Fibroblast of lung (primary cell): ENCODE measurements at regions not wholly inside any gene's neighbourhood (a gene's known extent, or its start where the extent isn't known, plus 50 kb on each side); places are given as distances from the start of the nearest gene placed in this dataset.
"Not testable (repeated sequence)": the region's sequence is repeated elsewhere in the genome, so short reads cannot be mapped to it uniquely, and the experiment has no call there.

Source experiments
- DNase-seq, 2 donors: peaks; one replicate each; pipeline versions ENCODE4 v3.0.0 to v3.0.0-alpha.2; 2010; ENCODE audit warnings: low read depth in 2 of 2
- H2AFZ ChIP-seq: 2 replicates; pipeline ENCODE4 v1.5.1; 2012; ENCODE audit warnings: low read length, control low read depth, inconsistent platforms
- H3K27ac ChIP-seq: 2 replicates; pipeline ENCODE4 v1.5.1; 2011; ENCODE audit warnings: low read length, control low read depth; ENCODE audit not compliant: insufficient read depth
- H3K27me3 ChIP-seq: 2 replicates; pipeline ENCODE4 v1.5.1; 2011; ENCODE audit warnings: mild to moderate bottlenecking, low read length; ENCODE audit not compliant: control insufficient read depth, insufficient read depth
- H3K36me3 ChIP-seq: 2 replicates; pipeline ENCODE4 v1.5.1; 2011; ENCODE audit warnings: low read length; ENCODE audit not compliant: control insufficient read depth, insufficient read depth
- H3K4me1 ChIP-seq: 2 replicates; pipeline ENCODE4 v1.5.1; 2011; ENCODE audit warnings: low read length; ENCODE audit not compliant: control insufficient read depth, insufficient read depth; ENCODE audit errors: extremely low read depth
- H3K4me2 ChIP-seq: 2 replicates; pipeline ENCODE4 v1.5.1; 2011; ENCODE audit warnings: low read length, control low read depth; ENCODE audit not compliant: insufficient read depth; ENCODE audit errors: extremely low read depth
- H3K4me3 ChIP-seq, 4 experiments: fragments of 200-600 bp in 1 of 4; sonication (generic) in 1 of 4; replicated peaks in 1 of 4; 2 replicates each; pipeline ENCODE4 v1.5.1; 2011 to 2016; ENCODE audit warnings: low read length in 4 of 4, low read depth in 3 of 4, mild to moderate bottlenecking in 3 of 4, control low read depth in 2 of 4, inconsistent platforms in 1 of 4, mixed read lengths in 1 of 4; ENCODE audit not compliant: insufficient read depth in 1 of 4; ENCODE audit errors: control extremely low read depth in 1 of 4
- H3K79me2 ChIP-seq: 2 replicates; pipeline ENCODE4 v1.5.1; 2012; ENCODE audit warnings: mild to moderate bottlenecking, low read length, inconsistent platforms; ENCODE audit not compliant: control insufficient read depth, insufficient read depth
- H3K9ac ChIP-seq: 2 replicates; pipeline ENCODE4 v1.5.1; 2011; ENCODE audit warnings: mild to moderate bottlenecking, low read length, control low read depth; ENCODE audit not compliant: insufficient read depth
- H3K9me3 ChIP-seq: 2 replicates; pipeline ENCODE4 v1.5.1; 2012; ENCODE audit warnings: low read depth, low read length; ENCODE audit not compliant: control insufficient read depth, insufficient read depth
- H4K20me1 ChIP-seq: 2 replicates; pipeline ENCODE4 v1.5.1; 2011; ENCODE audit warnings: low read length; ENCODE audit not compliant: control insufficient read depth, insufficient read depth; ENCODE audit errors: extremely low read depth
- CTCF ChIP-seq, 2 donors: IDR thresholded peaks in 1 of 2; conservative IDR thresholded peaks in 1 of 2; 1 replicate in 1 of 2; 2 replicates in 1 of 2; pipeline ENCODE4 v1.5.1; 2011 to 2012; ENCODE audit warnings: low read length in 2 of 2, control low read depth in 1 of 2, inconsistent platforms in 1 of 2, low read depth in 1 of 2, mild to moderate bottlenecking in 1 of 2
- EZH2 ChIP-seq: IDR thresholded peaks from 2 replicates; pipeline ENCODE4 v1.5.1; 2012; ENCODE audit warnings: low read length, control low read depth, mild to moderate bottlenecking; ENCODE audit errors: missing control alignments

GRCh38 chr6:76506808-76507207, 434.3 kb upstream of the IMPG1 start:
- H3K27ac ChIP-seq: no peak overlapping the region
- H2AFZ ChIP-seq: no peak overlapping the region
- no peaks in the 10 kb centered on the region for H3K27me3 ChIP-seq
- H4K20me1 ChIP-seq: no peaks in the 10 kb centered on the region
- no peaks in the 10 kb centered on the region for H3K79me2 ChIP-seq
- TF ChIP-seq EZH2: no peak
- TF ChIP-seq CTCF (conservative IDR thresholded peaks at IDR 0.05 in 1 of 2, IDR thresholded peaks at IDR 0.05 in 1 of 2; ENCODE audit: low read depth in 1 of 2, low read length in 2 of 2): no peak
- H3K4me2 ChIP-seq: no peak overlapping the region
- no peak overlapping the region for H3K9ac ChIP-seq
- no peak overlapping the region for H3K4me3 ChIP-seq
- H3K9me3 ChIP-seq: no peaks in the 10 kb centered on the region
- DNase-seq: no peak
- H3K4me1 ChIP-seq: no peaks in the 10 kb centered on the region
- no peaks in the 10 kb centered on the region for H3K36me3 ChIP-seq

- Histone ChIP-seq H3K79me2 (no peaks in the 10 kb centered on the region), H2AFZ (no peak overlapping the region), H3K9me3 (no peaks in the 10 kb centered on the region), H4K20me1 (no peaks in the 10 kb centered on the region), H3K27me3 (no peaks in the 10 kb centered on the region), H3K4me1 (no peaks in the 10 kb centered on the region), H3K36me3 (no peaks in the 10 kb centered on the region), H3K27ac (no peak overlapping the region), H3K9ac (no peak overlapping the region), H3K4me2 (no peak overlapping the region), H3K4me3 (no peak overlapping the region)
- DNase-seq: no peak
- TF ChIP-seq EZH2 (no peak), CTCF (conservative IDR thresholded peaks at IDR 0.05 in 1 of 2, IDR thresholded peaks at IDR 0.05 in 1 of 2; ENCODE audit: low read depth in 1 of 2, low read length in 2 of 2) (no peak)
Measured at GRCh38 chr6:76495909-76496308, 423.4 kb upstream of the IMPG1 start.

DNA sequence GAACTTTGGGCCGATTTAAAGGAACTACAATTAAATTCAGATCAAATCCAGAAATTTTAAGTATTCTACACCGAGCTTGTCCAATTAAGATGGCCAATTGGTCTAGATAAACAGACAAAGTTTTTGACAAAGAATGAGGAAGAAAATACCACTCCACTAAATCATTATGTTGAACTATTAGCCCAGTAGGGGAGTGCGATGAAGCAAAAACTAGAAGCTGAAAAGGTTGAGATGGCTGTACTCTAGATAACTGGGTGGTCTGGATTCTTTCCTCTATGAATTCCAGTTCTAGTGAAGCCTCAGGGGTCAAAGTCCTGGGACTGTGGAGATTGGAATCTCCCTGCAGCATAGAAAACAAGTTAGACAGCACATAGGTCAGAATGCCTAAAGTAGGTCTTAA, 418.9 kb upstream of the IMPG1 start:
- not testable (repeated sequence) for H3K9ac ChIP-seq, H3K27ac ChIP-seq, H3K27me3 ChIP-seq, H3K36me3 ChIP-seq, DNase-seq, H2AFZ ChIP-seq, H3K4me2 ChIP-seq, H3K79me2 ChIP-seq, H3K4me1 ChIP-seq, H3K9me3 ChIP-seq, H4K20me1 ChIP-seq, H3K4me3 ChIP-seq

DNA sequence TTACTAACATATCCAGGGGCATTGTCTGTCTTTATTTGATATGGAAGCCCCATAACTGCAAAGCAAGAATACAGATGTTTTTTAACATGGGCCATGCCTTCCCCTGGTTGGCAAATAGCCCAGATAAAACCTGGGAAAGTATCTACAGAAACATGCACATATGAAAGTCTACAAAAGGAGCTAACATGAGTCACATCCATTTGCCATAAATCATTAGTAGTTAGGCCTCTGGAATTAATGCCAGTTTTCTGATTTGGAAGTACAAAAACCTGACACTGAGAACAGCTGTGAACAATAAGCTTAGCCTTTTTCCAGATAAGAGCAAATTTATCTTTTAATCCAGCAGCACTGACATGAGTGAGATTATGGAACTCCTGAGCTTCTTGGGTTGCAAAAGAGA, 418.0 kb upstream of the IMPG1 start:
- DNase-seq: no peak

More for the DNA sequence above, 418.0 kb upstream of the IMPG1 start:
- no peak overlapping the region for H2AFZ ChIP-seq
- no peak overlapping the region for H3K9ac ChIP-seq
- H3K4me2 ChIP-seq: no peak overlapping the region
- H3K27ac ChIP-seq: no peak overlapping the region
- no peak for TF ChIP-seq EZH2
- no peak for TF ChIP-seq CTCF (conservative IDR thresholded peaks at IDR 0.05 in 1 of 2, IDR thresholded peaks at IDR 0.05 in 1 of 2; ENCODE audit: low read depth in 1 of 2, low read length in 2 of 2)
- no peaks in the 10 kb centered on the region for H3K4me1 ChIP-seq
- no peaks in the 10 kb centered on the region for H3K27me3 ChIP-seq
- H3K4me3 ChIP-seq: no peak overlapping the region
- H3K79me2 ChIP-seq: no peaks in the 10 kb centered on the region
- no peaks in the 10 kb centered on the region for H3K36me3 ChIP-seq
- H3K9me3 ChIP-seq: no peaks in the 10 kb centered on the region
- H4K20me1 ChIP-seq: no peaks in the 10 kb centered on the region
